HCT116 (cell line): ENCODE measurements at regions not wholly inside any gene's neighbourhood (a gene's known extent, or its start where the extent isn't known, plus 50 kb on each side); places are given as distances from the start of the nearest gene placed in this dataset.
A peak's percentile ranks its signal among the peaks of the same experiment; 100 is the strongest.

Experiments used
- ATAC-seq: fragments of 200-7000 bp; cut with Tn5 transposase; 2 replicates; pipeline ENCODE4 v1.9.1; 2020; ENCODE audit warnings: mild to moderate bottlenecking, moderate library complexity
- BruUV-seq: library from RNA; stranded (reverse); fragments of 400-500 nt; replicated peaks from 2 replicates; lab custom pipeline; 2021; lab: Mats Ljungman, UMichigan
- CTCF ChIA-PET: fragments of 300-600 bp; sonication (Branson Sonifier 250); formaldehyde crosslinking; loops from one replicate; lab custom pipeline; 2021; ENCODE audit warnings: antibody characterized with exemption; lab: Charles Lee
- POLR2A ChIA-PET: fragments of 300-600, 350-600 bp; sonication (Branson Sonifier 250); formaldehyde crosslinking; loops from one replicate; lab custom pipeline; 2021; ENCODE audit warnings: antibody characterized with exemption; lab: Charles Lee
- RAD21 ChIA-PET, 2 experiments: fragments of 300-600 bp; sonication (Branson Sonifier 250); formaldehyde crosslinking; loops; one replicate each; lab custom pipeline; 2023; ENCODE audit warnings: low total read pairs in 2 of 2; ENCODE audit not compliant: uncharacterized antibody in 2 of 2, unreplicated experiment in 2 of 2, low non-redundant PET in 1 of 2; lab: Charles Lee
- DNase-seq: peaks from one replicate; pipeline ENCODE4 v3.0.0-alpha.2; 2010; ENCODE audit warnings: low read depth, low spot score
- H2AFZ ChIP-seq: fragments of 200-600 bp; shearing (Covaris generic), sonication (generic); 2 replicates; pipeline ENCODE4 v1.6.1; 2017; ENCODE audit warnings: low read depth, mixed run types, mixed read lengths, antibody characterized with exemption, low read length; ENCODE audit not compliant: poor library complexity, severe bottlenecking
- H3K27ac ChIP-seq: 2 replicates; pipeline ENCODE4 v1.5.1; 2012; ENCODE audit warnings: low read depth, low read length
- H3K27me3 ChIP-seq: fragments of 200-600 bp; sonication (generic); 2 replicates; pipeline ENCODE4 v1.6.1; 2016; ENCODE audit warnings: mixed run types, low read length, mixed read lengths; ENCODE audit not compliant: insufficient read depth
- H3K36me3 ChIP-seq, 2 experiments: fragments of 200-500 bp in 1 of 2; fragments of 200-600 bp in 1 of 2; sonication (Bioruptor generic) in 1 of 2; sonication (generic) in 1 of 2; 2 replicates each; pipeline versions ENCODE4 v1.5.1 to v1.6.1; 2014 to 2016; ENCODE audit warnings: low read length in 2 of 2, inconsistent platforms in 1 of 2, mixed read lengths in 1 of 2, mixed run types in 1 of 2; ENCODE audit not compliant: insufficient read depth in 2 of 2, control insufficient read depth in 1 of 2
- H3K4me1 ChIP-seq, 2 experiments: fragments of 200-600 bp in 1 of 2; sonication (generic) in 1 of 2; 2 replicates each; pipeline versions ENCODE4 v1.5.1 to v1.6.1; 2012 to 2017; ENCODE audit warnings: low read length in 2 of 2, inconsistent platforms in 1 of 2, mild to moderate bottlenecking in 1 of 2, mixed read lengths in 1 of 2, mixed run types in 1 of 2, moderate library complexity in 1 of 2; ENCODE audit not compliant: insufficient read depth in 2 of 2, control insufficient read depth in 1 of 2
- H3K4me2 ChIP-seq: fragments of 200-600 bp; sonication (generic); 2 replicates; pipeline ENCODE4 v1.6.1; 2017; ENCODE audit warnings: mixed run types, low read length, mixed read lengths
- H3K4me3 ChIP-seq, 2 experiments: fragments of 200-600 bp in 1 of 2; sonication (generic) in 1 of 2; replicated peaks in 1 of 2; 2 replicates each; pipeline ENCODE4 v1.5.1; 2011 to 2016; ENCODE audit warnings: low read length in 2 of 2, control low read depth in 1 of 2, low read depth in 1 of 2, mild to moderate bottlenecking in 1 of 2, mixed read lengths in 1 of 2, mixed run types in 1 of 2
- H3K79me2 ChIP-seq: fragments of 200-600 bp; sonication (generic); 2 replicates; pipeline ENCODE4 v1.6.1; 2017; ENCODE audit warnings: mild to moderate bottlenecking, mixed run types, low read length, moderate library complexity, mixed read lengths; ENCODE audit not compliant: insufficient read depth
- H3K9ac ChIP-seq: fragments of 200-600 bp; sonication (generic); 2 replicates; pipeline ENCODE4 v1.6.1; 2016; ENCODE audit warnings: low read length, mixed read lengths
- H3K9me2 ChIP-seq: fragments of 200-600 bp; sonication (generic), shearing (Covaris generic); 2 replicates; pipeline ENCODE4 v1.6.1; 2017; ENCODE audit warnings: mixed run types, mild to moderate bottlenecking, moderate library complexity; ENCODE audit not compliant: insufficient read depth
- H3K9me3 ChIP-seq, 2 experiments: fragments of 200-500 bp in 1 of 2; fragments of 200-600 bp in 1 of 2; sonication (Bioruptor generic) in 1 of 2; sonication (generic) in 1 of 2; 2 replicates each; pipeline ENCODE4 v1.6.1; 2014 to 2017; ENCODE audit warnings: low read length in 2 of 2, mixed read lengths in 2 of 2, inconsistent platforms in 1 of 2, low read depth in 1 of 2, mild to moderate bottlenecking in 1 of 2, mixed run types in 1 of 2, moderate library complexity in 1 of 2; ENCODE audit not compliant: control insufficient read depth in 1 of 2, insufficient read depth in 1 of 2
- H4K20me1 ChIP-seq: fragments of 200-600 bp; sonication (generic), shearing (Covaris generic); 2 replicates; pipeline ENCODE4 v1.6.1; 2017; ENCODE audit warnings: mixed run types, mild to moderate bottlenecking, moderate library complexity; ENCODE audit not compliant: insufficient read depth
- ATF3 ChIP-seq: IDR thresholded peaks from 2 replicates; pipeline ENCODE4 v1.6.1; 2012
- CBX3 ChIP-seq: IDR thresholded peaks from 2 replicates; pipeline ENCODE4 v1.6.1; 2012; ENCODE audit warnings: low read depth
- CEBPB ChIP-seq: IDR thresholded peaks from 2 replicates; pipeline ENCODE4 v1.6.1; 2012; ENCODE audit warnings: low read depth
- CTCF ChIP-seq, 3 experiments: fragments of 200-600 bp in 1 of 3; sonication (generic) in 1 of 3; IDR thresholded peaks in 2 of 3; conservative IDR thresholded peaks in 1 of 3; 2 replicates each; pipeline ENCODE4 v1.5.1; 2012 to 2017; ENCODE audit warnings: low read depth in 2 of 3, low read length in 2 of 3, antibody characterized with exemption in 1 of 3, borderline replicate concordance in 1 of 3, control low read depth in 1 of 3, mild to moderate bottlenecking in 1 of 3, mixed read lengths in 1 of 3, mixed run types in 1 of 3, moderate library complexity in 1 of 3; ENCODE audit not compliant: insufficient read depth in 1 of 3
- EGR1 ChIP-seq: IDR thresholded peaks from 2 replicates; pipeline ENCODE4 v1.6.1; 2012; ENCODE audit warnings: low read depth
- ELF1 ChIP-seq: IDR thresholded peaks from 2 replicates; pipeline ENCODE4 v1.6.1; 2012; ENCODE audit warnings: low read depth, borderline replicate concordance
- EZH2 ChIP-seq: fragments of 200-600 bp; sonication (generic); IDR thresholded peaks from 2 replicates; pipeline ENCODE4 v1.6.1; 2017; ENCODE audit warnings: antibody characterized with exemption, mixed run types
- EZH2phosphoT487 ChIP-seq: fragments of 200-600 bp; IDR thresholded peaks from 2 replicates; pipeline ENCODE4 v1.6.1; 2018; ENCODE audit warnings: antibody characterized with exemption, borderline replicate concordance
- FOSL1 ChIP-seq: IDR thresholded peaks from 2 replicates; pipeline ENCODE4 v1.6.1; 2012; ENCODE audit warnings: low read depth
- JUND ChIP-seq: IDR thresholded peaks from 2 replicates; pipeline ENCODE4 v1.6.1; 2012
- POLR2A ChIP-seq: IDR thresholded peaks from 2 replicates; pipeline ENCODE4 v1.7.0; 2011; ENCODE audit warnings: borderline replicate concordance; ENCODE audit not compliant: insufficient read depth, insufficient read length; ENCODE audit errors: extremely low read depth
- POLR2AphosphoS5 ChIP-seq: IDR thresholded peaks from 2 replicates; pipeline ENCODE4 v1.6.1; 2011; ENCODE audit warnings: mild to moderate bottlenecking, low read depth, low read length, moderate library complexity
- REST ChIP-seq: IDR thresholded peaks from 2 replicates; pipeline ENCODE4 v1.6.1; 2012; ENCODE audit warnings: low read depth
- SIN3A ChIP-seq: IDR thresholded peaks from 2 replicates; pipeline ENCODE4 v1.6.1; 2012; ENCODE audit warnings: low read depth
- SP1 ChIP-seq: IDR thresholded peaks from 2 replicates; pipeline ENCODE4 v1.6.1; 2012; ENCODE audit warnings: low read depth
- SRF ChIP-seq: IDR thresholded peaks from 2 replicates; pipeline ENCODE4 v1.6.1; 2012; ENCODE audit warnings: low read depth
- TCF7L2 ChIP-seq: IDR thresholded peaks from 2 replicates; pipeline ENCODE4 v1.7.0; 2011; ENCODE audit warnings: borderline replicate concordance, inconsistent platforms; ENCODE audit not compliant: insufficient read depth, insufficient read length; ENCODE audit errors: extremely low read depth
- YY1 ChIP-seq: IDR thresholded peaks from 2 replicates; pipeline ENCODE4 v1.6.1; 2011; ENCODE audit warnings: low read length, low read depth, moderate library complexity, mild to moderate bottlenecking; ENCODE audit not compliant: insufficient replicate concordance; ENCODE audit errors: extremely low read depth
- ZFX ChIP-seq: fragments of 450-650 bp; IDR thresholded peaks from 2 replicates; pipeline ENCODE4 v1.6.1; 2017
- intact Hi-C: fragments of 100-400 bp; cut with micrococcal nuclease; formaldehyde crosslinking; loops from 2 replicates; pipeline ENCODE4 v1.10.0; 2022
- TF ChIP-seq, protein P1 (sequence below): IDR thresholded peaks from 2 replicates; pipeline ENCODE4 v1.6.1; 2011; ENCODE audit warnings: mild to moderate bottlenecking, low read length, moderate library complexity; ENCODE audit not compliant: insufficient replicate concordance; ENCODE audit errors: extremely low read depth
- TF ChIP-seq, protein P2 (sequence below): IDR thresholded peaks from 2 replicates; pipeline ENCODE4 v1.6.1; 2012

- BruUV-seq = no TSS peak
- H3K79me2 ChIP-seq = no peaks in the 10 kb centered on the region
- TF ChIP-seq POLR2A (no peak), CTCF (IDR thresholded peaks at IDR 0.05 in 2 of 3, conservative IDR thresholded peaks at IDR 0.05 in 1 of 3; ENCODE audit: borderline replicate concordance in 1 of 3, insufficient read depth in 1 of 3, low read depth in 2 of 3, low read length in 2 of 3) (no peak), ZFX (no peak), CBX3 (no peak), ATF3 (no peak), YY1 (no peak), REST (no peak), ELF1 (no peak), EZH2 (no peak), POLR2AphosphoS5 (no peak), SP1 (0 out of 2 replicates have a peak, but pooled peaks have one; percentile 18), CEBPB (no peak), SRF (no peak), FOSL1 (no peak; the same call in 1 of the 2 replicates), JUND (0 out of 2 replicates have a peak, but pooled peaks have one; percentile 8), TCF7L2 (peak; percentile 74), SIN3A (no peak), EZH2phosphoT487 (no peak), EGR1 (no peak)
- TF ChIP-seq, protein P1, sequence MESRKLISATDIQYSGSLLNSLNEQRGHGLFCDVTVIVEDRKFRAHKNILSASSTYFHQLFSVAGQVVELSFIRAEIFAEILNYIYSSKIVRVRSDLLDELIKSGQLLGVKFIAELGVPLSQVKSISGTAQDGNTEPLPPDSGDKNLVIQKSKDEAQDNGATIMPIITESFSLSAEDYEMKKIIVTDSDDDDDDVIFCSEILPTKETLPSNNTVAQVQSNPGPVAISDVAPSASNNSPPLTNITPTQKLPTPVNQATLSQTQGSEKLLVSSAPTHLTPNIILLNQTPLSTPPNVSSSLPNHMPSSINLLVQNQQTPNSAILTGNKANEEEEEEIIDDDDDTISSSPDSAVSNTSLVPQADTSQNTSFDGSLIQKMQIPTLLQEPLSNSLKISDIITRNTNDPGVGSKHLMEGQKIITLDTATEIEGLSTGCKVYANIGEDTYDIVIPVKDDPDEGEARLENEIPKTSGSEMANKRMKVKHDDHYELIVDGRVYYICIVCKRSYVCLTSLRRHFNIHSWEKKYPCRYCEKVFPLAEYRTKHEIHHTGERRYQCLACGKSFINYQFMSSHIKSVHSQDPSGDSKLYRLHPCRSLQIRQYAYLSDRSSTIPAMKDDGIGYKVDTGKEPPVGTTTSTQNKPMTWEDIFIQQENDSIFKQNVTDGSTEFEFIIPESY = no peak
- TF ChIP-seq, protein P2, sequence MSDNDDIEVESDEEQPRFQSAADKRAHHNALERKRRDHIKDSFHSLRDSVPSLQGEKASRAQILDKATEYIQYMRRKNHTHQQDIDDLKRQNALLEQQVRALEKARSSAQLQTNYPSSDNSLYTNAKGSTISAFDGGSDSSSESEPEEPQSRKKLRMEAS = no peak
- no peak overlapping the region for H3K4me3 ChIP-seq
- CTCF ChIA-PET = no interaction called here
- RAD21 ChIA-PET = no interaction called here
- POLR2A ChIA-PET = no interaction called here
- H3K27me3 ChIP-seq = no peaks in the 10 kb centered on the region
- intact Hi-C loops = no loop called here
- peak overlapping the region; percentile 29 for H3K4me2 ChIP-seq
- ATAC-seq (peak; percentile 89), DNase-seq (peak; percentile 43)
- no peaks in the 10 kb centered on the region for H3K9me3 ChIP-seq
- no peaks in the 10 kb centered on the region for H3K36me3 ChIP-seq
- H3K9ac ChIP-seq = no peak overlapping the region
- no peak overlapping the region for H3K27ac ChIP-seq
- H3K9me2 ChIP-seq = no peaks in the 10 kb centered on the region
- no peak overlapping the region for H2AFZ ChIP-seq
- no peaks in the 10 kb centered on the region for H4K20me1 ChIP-seq
- peaks cover 13 to 14% of the 10 kb centered on the region in 2 experiments for H3K4me1 ChIP-seq
Measured at GRCh38 chr5:117486879-117487391, 912.3 kb upstream of the SEMA6A start.
